ENCODE measurements at regions not wholly inside any gene's neighbourhood (a gene's known extent, or its start where the extent isn't known, plus 50 kb on each side); places are given as distances from the start of the nearest gene placed in this dataset.

GRCh38 chr5:107169867-107170266 lies 500.9 kb downstream of the EFNA5 start:
- Histone ChIP-seq H3K9me1 (ENCODE audit: insufficient read depth, low read length) (no peaks in the 10 kb centered on the region), H2BK15ac (ENCODE audit: low read depth, low read length) (no peak overlapping the region), H3K27ac (ENCODE audit: insufficient read depth, low read length) (no peak overlapping the region), H3K4ac (ENCODE audit: low read depth, low read length) (no peak overlapping the region), H2AFZ (replicated peaks; ENCODE audit: low read length, poor library complexity) (no peak overlapping the region), H3K14ac (replicated peaks; ENCODE audit: low read depth, low read length) (no peak overlapping the region), H2AK9ac (replicated peaks; ENCODE audit: low read depth, low read length, poor library complexity) (no peak overlapping the region), H3K9me3 (ENCODE audit: control insufficient read depth, insufficient read depth, low read length) (no peaks in the 10 kb centered on the region), H3K4me2 (ENCODE audit: low read depth, low read length) (no peak overlapping the region), H3K27me3 (ENCODE audit: control insufficient read depth, insufficient read depth, low read length) (no peaks in the 10 kb centered on the region), H3K4me1 (ENCODE audit: control insufficient read depth, insufficient read depth, low read length) (no peaks in the 10 kb centered on the region), H3K56ac (ENCODE audit: extremely low read depth, insufficient read depth, low read length) (no peak overlapping the region), H3K79me1 (ENCODE audit: low read depth in 1 of 2, low read length in 2 of 2) (no peaks in the 10 kb centered on the region), H3K18ac (ENCODE audit: low read depth, low read length) (no peak overlapping the region), H2BK20ac (ENCODE audit: low read depth, low read length) (no peak overlapping the region), H2BK5ac (ENCODE audit: low read depth, low read length, poor library complexity, severe bottlenecking) (no peak overlapping the region), H3K23ac (ENCODE audit: low read depth, low read length) (no peak overlapping the region), H4K91ac (ENCODE audit: insufficient read depth, low read depth, low read length) (no peak overlapping the region), H3K9ac (ENCODE audit: low read depth, low read length) (no peak overlapping the region), H3K4me3 (ENCODE audit: insufficient read depth, low read depth, low read length) (no peak overlapping the region), H3K36me3 (ENCODE audit: control insufficient read depth, insufficient read depth, low read length) (no peaks in the 10 kb centered on the region), H2AK5ac (ENCODE audit: low read depth, low read length) (no peak overlapping the region), H4K8ac (ENCODE audit: low read depth in 2 of 2, low read length in 2 of 2) (no peak overlapping the region), H4K20me1 (ENCODE audit: insufficient read depth, low read length) (no peaks in the 10 kb centered on the region), H4K5ac (ENCODE audit: low read depth, low read length) (no peak overlapping the region), H2BK120ac (ENCODE audit: low read depth, low read length) (no peak overlapping the region)
- in situ Hi-C loops (cut with MboI; ENCODE audit: low sequenced_read_pairs) (no loop called here), dilution Hi-C loops (cut with HindIII; ENCODE audit: low sequenced_read_pairs, unreplicated experiment) (no loop called here), intact Hi-C loops (cut with micrococcal nuclease) (no loop called here)
- ChIA-PET POLR2A (ENCODE audit: unreplicated experiment) (no interaction called here), CTCF (no interaction called here)
- no TSS peak for BruUV-seq (replicated peaks)
- no CpG with 5 or more reads among the region's 3 CpGs for WGBS, 2 experiments (ENCODE audit: extremely low coverage in 2 of 2, insufficient read length in 1 of 2)
- no peak for ATAC-seq (ENCODE audit: low read depth)
- no peak for DNase-seq
- no peak for TF ChIP-seq POLR2A (IDR thresholded peaks at IDR 0.05; ENCODE audit: low read depth, low read length)
- no peak for TF ChIP-seq BHLHE40 (IDR thresholded peaks at IDR 0.05; ENCODE audit: low read depth, low read length)

Measured in IMR-90 (cell line).